Peyer's patch (tissue), 4 donors: ENCODE measurements at regions not wholly inside any gene's neighbourhood (a gene's known extent, or its start where the extent isn't known, plus 50 kb on each side); places are given as distances from the start of the nearest gene placed in this dataset.

ENCODE experiments used
- DNase-seq, 3 donors: peaks; one replicate each; pipeline ENCODE4 v3.0.0-alpha.2; 2017 to 2019
- H3K27ac ChIP-seq, 4 donors: fragments of 200-600 bp; sonication (generic); one replicate each; pipeline ENCODE4 v1.5.1; 2016 to 2019
- H3K27me3 ChIP-seq, 2 donors: fragments of 200-600 bp; sonication (generic); one replicate each; pipeline ENCODE4 v1.5.1; 2019
- H3K36me3 ChIP-seq, 3 donors: fragments of 200-600 bp; sonication (generic); one replicate each; pipeline ENCODE4 v1.5.1; 2016 to 2019
- H3K4me1 ChIP-seq, 4 donors: fragments of 200-600 bp; sonication (generic); one replicate each; pipeline ENCODE4 v1.5.1; 2016 to 2019
- H3K4me3 ChIP-seq, 4 donors: fragments of 200-600 bp; sonication (generic); 1 replicate in 3 of 4; 2 replicates in 1 of 4; pipeline ENCODE4 v1.5.1; 2016 to 2019; ENCODE audit warnings: mild to moderate bottlenecking in 1 of 4
- H3K9me3 ChIP-seq, 4 donors: fragments of 200-600 bp; sonication (generic); one replicate each; pipeline ENCODE4 v1.5.1; 2016 to 2019; ENCODE audit warnings: mild to moderate bottlenecking in 1 of 4
- CTCF ChIP-seq, 6 experiments: fragments of 450-650 bp in 4 of 6; fragments of 200-600 bp in 2 of 6; sonication (generic) in 1 of 6; IDR thresholded peaks; one replicate each; pipeline ENCODE4 v1.5.1; 2017 to 2019; ENCODE audit warnings: antibody characterized with exemption in 6 of 6, mild to moderate bottlenecking in 3 of 6, moderate library complexity in 1 of 6
- POLR2A ChIP-seq, 2 donors: fragments of 450-650 bp; IDR thresholded peaks; one replicate each; pipeline ENCODE4 v1.5.1; 2017; ENCODE audit warnings: antibody characterized with exemption in 2 of 2, mild to moderate bottlenecking in 2 of 2, moderate library complexity in 2 of 2

- DNase-seq: no peak
- H3K4me3 ChIP-seq: no peak overlapping the region
- no peak for TF ChIP-seq CTCF (IDR thresholded peaks at IDR 0.05)
- TF ChIP-seq POLR2A (IDR thresholded peaks at IDR 0.05): no peak
- H3K36me3 ChIP-seq: no peaks in the 10 kb centered on the region
- no peaks in the 10 kb centered on the region for H3K4me1 ChIP-seq
- H3K27me3 ChIP-seq: no peaks in the 10 kb centered on the region
- H3K27ac ChIP-seq: no peak overlapping the region
- H3K9me3 ChIP-seq: no peaks in the 10 kb centered on the region
These were observed 185.3 kb upstream of the USP24 start for GRCh38 chr1:55400508-55400907.

GRCh38 chr1:55399346-55399745, 184.2 kb upstream of the USP24 start:
- Histone ChIP-seq H3K36me3 (no peaks in the 10 kb centered on the region), H3K27me3 (no peaks in the 10 kb centered on the region), H3K4me1 (no peaks in the 10 kb centered on the region), H3K27ac (no peak overlapping the region), H3K4me3 (no peak overlapping the region), H3K9me3 (no peaks in the 10 kb centered on the region)
- DNase-seq: no peak
- no peak for TF ChIP-seq CTCF (IDR thresholded peaks at IDR 0.05)
- TF ChIP-seq POLR2A (IDR thresholded peaks at IDR 0.05): no peak

- H3K4me3 ChIP-seq: no peak overlapping the region
- TF ChIP-seq POLR2A (IDR thresholded peaks at IDR 0.05) (no peak), CTCF (IDR thresholded peaks at IDR 0.05) (no peak)
- H3K27ac ChIP-seq: no peak overlapping the region
- H3K36me3 ChIP-seq: no peaks in the 10 kb centered on the region
- no peaks in the 10 kb centered on the region for H3K9me3 ChIP-seq
- no peaks in the 10 kb centered on the region for H3K4me1 ChIP-seq
- no peak for DNase-seq
- H3K27me3 ChIP-seq: no peaks in the 10 kb centered on the region
These were observed 181.3 kb upstream of the USP24 start for GRCh38 chr1:55396381-55396891.

- DNase-seq: no peak
- no peaks in the 10 kb centered on the region for H3K27me3 ChIP-seq
- TF ChIP-seq CTCF (IDR thresholded peaks at IDR 0.05): no peak
- no peak for TF ChIP-seq POLR2A (IDR thresholded peaks at IDR 0.05)
- no peaks in the 10 kb centered on the region for H3K4me1 ChIP-seq
- no peaks in the 10 kb centered on the region for H3K9me3 ChIP-seq
- H3K27ac ChIP-seq: no peak overlapping the region
- no peak overlapping the region for H3K4me3 ChIP-seq
- no peaks in the 10 kb centered on the region for H3K36me3 ChIP-seq
These were observed 173.8 kb upstream of the USP24 start for GRCh38 chr1:55388960-55389359.

GRCh38 chr1:55387145-55387544, 172.0 kb upstream of the USP24 start:
- Histone ChIP-seq H3K27ac (no peak overlapping the region), H3K4me3 (no peak overlapping the region), H3K9me3 (no peaks in the 10 kb centered on the region), H3K36me3 (no peaks in the 10 kb centered on the region), H3K4me1 (no peaks in the 10 kb centered on the region), H3K27me3 (no peaks in the 10 kb centered on the region)
- no peak for TF ChIP-seq CTCF (IDR thresholded peaks at IDR 0.05)
- no peak for TF ChIP-seq POLR2A (IDR thresholded peaks at IDR 0.05)
- DNase-seq: no peak

GRCh38 chr1:55386456-55386855, 171.3 kb upstream of the USP24 start:
- Histone ChIP-seq H3K4me3 (no peak overlapping the region), H3K27me3 (no peaks in the 10 kb centered on the region)
- no peak for TF ChIP-seq CTCF (IDR thresholded peaks at IDR 0.05)
- TF ChIP-seq POLR2A (IDR thresholded peaks at IDR 0.05): no peak

More at GRCh38 chr1:55386456-55386855, 171.3 kb upstream of the USP24 start:
- H3K36me3 ChIP-seq: no peaks in the 10 kb centered on the region
- no peak overlapping the region for H3K27ac ChIP-seq
- no peak for DNase-seq
- no peaks in the 10 kb centered on the region for H3K9me3 ChIP-seq
- H3K4me1 ChIP-seq: no peaks in the 10 kb centered on the region
